GM21737 (cell line): ENCODE measurements at regions not wholly inside any gene's neighbourhood (a gene's known extent, or its start where the extent isn't known, plus 50 kb on each side); places are given as distances from the start of the nearest gene placed in this dataset.

ENCODE experiments used
- ATAC-seq: cut with Tn5 transposase; IDR thresholded peaks from one replicate; pipeline ENCODE4 v1.9.1; 2021; ENCODE audit warnings: mild to moderate bottlenecking, moderate library complexity; ENCODE audit not compliant: unreplicated experiment

DNA sequence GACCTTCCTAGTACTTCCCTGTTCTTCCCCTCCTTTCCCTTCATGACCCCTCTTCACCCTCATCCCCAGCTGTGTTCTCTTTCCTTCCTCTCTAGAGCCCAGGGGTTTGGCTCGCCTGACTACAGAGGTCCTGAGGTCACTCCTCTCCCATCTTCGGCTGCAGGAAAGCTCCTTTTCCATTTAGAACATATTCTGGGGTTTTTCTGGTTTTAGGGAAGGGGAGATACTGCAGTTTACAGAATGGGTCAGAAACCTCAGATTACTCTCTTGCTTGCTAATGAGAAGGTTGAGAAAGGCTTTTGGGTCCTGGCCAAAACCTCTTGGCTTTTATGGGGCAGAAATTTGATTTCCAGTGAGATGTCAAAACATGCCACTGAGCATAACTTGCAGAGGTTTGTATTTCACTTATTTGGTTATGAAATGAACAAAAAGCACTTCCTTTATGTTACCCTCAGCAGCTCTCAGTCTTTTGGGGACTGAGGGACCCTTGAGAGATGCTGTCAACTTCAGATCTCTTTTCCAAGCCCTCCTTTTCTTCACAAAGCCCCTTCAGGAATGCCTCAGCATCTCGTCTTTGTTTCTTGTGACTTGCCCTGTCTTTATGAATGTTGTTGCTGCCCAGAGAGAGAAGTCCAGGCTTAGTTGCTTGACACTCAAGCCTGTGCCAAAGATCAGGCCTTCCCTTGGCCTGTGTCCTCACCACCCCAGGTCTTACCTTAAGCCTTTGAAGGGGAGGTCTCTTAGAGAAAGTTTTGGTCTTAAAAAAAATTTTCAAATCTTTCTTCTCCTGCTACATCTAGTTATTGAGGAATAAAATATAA is 121.7 kb upstream of the TPM1 start:
- ATAC-seq = no peak

GRCh38 chr15:62922514-62922913 is 120.0 kb upstream of the TPM1 start:
- no peak for ATAC-seq

DNA sequence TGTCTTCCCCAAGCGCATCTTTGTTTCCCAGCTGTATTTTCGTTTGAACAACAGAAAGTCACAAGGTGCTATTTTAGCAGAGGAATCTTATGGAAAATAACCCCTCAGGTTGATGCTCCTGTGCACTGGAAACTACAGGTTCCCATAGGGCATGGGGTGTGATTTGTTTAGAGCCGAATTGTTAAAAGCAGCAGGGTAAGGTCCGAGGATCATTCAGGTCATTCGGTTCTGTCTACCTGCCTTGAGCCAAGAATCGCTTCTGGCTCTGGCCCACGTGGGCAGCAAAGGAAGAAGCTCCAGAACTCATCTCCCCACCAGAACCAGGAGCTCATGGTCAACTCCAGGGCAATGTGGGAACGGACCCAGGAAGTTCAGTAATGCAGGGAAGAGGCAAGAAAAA is 116.7 kb upstream of the TPM1 start:
- no peak for ATAC-seq

DNA sequence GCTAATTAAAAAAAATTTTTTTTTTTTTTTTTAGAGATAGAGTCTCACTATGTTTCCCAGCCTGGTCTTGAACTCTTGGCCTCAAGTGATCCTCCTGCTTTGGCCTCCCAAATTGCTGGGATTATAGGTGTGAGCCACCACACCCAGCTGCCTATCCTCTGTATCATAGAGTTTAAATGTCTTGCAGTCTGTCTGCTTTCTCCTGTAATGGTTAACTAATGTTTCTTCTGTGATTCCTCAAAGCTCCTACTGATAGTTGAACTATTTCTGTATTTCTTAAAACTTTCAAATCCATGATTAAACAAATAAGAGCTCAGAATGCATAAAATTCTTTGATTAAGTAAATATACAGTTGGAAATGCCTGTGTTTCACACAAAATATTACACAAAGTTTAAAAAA is 115.4 kb upstream of the TPM1 start:
- ATAC-seq = no peak

DNA sequence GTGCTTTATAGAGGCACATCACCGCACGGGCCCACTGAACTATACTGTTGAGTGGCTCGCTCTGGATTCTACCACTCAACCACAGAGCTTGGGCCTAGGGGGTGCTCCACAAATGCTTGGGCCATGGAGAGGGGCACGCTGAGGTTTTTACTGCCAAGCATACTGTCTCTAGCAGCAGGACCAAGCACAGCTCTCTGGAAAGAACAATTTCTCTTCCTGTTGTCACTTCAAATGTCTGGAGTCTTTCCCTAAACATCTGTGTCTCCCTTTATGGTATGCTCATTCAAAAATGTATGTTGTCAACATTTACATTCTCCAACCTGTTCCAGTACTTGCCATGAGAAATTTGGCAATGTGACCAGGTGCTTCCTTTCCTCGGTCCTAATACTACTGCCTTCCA is 114.7 kb upstream of the TPM1 start:
- no peak for ATAC-seq

DNA sequence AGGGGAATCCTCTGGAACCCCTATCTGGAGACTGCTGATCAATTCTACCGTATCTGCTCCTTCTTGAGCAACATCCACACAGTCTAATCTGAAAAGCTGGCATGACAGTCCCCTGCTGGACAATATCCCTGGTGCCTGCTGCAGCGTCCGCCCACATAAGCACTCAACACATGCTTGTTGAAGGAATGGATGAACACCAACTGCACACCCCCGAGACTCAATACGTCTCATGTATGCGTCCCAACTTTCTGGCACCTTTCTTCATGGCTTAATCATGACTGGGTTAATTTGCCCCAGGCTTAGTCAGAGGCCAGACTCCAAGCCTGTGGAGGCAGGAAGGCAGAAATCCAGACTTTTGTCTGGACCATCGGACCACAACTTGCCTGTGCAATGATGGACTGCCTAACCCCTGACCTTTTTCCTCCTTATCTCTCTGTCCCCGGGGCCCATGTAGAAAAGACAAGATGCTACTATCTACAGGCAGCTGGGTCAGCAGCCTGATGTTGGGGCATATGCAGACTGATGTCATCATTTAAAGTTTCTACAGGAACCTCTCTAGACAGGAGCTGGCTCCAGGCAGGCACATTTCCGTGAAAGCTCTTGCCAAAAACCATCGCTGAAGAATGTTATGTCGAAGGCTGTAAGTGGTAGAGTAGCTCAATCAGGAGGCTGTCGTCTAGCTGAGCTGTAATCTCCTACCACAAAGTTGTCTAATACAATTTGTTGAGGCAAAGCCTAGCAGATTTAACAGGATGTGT is 114.1 kb upstream of the TPM1 start:
- no peak for ATAC-seq

GRCh38 chr15:62929000-62929357 is 113.6 kb upstream of the TPM1 start:
- no peak for ATAC-seq

GRCh38 chr15:62931650-62932049 is 110.9 kb upstream of the TPM1 start:
- ATAC-seq = no peak

- ATAC-seq = no peak
Observed at GRCh38 chr15:62932436-62932835, 110.1 kb upstream of the TPM1 start.

- no peak for ATAC-seq
Observed at GRCh38 chr15:62933386-62933785, 109.2 kb upstream of the TPM1 start.

GRCh38 chr15:62934236-62934971 is 108.1 kb upstream of the TPM1 start:
- ATAC-seq = no peak

DNA sequence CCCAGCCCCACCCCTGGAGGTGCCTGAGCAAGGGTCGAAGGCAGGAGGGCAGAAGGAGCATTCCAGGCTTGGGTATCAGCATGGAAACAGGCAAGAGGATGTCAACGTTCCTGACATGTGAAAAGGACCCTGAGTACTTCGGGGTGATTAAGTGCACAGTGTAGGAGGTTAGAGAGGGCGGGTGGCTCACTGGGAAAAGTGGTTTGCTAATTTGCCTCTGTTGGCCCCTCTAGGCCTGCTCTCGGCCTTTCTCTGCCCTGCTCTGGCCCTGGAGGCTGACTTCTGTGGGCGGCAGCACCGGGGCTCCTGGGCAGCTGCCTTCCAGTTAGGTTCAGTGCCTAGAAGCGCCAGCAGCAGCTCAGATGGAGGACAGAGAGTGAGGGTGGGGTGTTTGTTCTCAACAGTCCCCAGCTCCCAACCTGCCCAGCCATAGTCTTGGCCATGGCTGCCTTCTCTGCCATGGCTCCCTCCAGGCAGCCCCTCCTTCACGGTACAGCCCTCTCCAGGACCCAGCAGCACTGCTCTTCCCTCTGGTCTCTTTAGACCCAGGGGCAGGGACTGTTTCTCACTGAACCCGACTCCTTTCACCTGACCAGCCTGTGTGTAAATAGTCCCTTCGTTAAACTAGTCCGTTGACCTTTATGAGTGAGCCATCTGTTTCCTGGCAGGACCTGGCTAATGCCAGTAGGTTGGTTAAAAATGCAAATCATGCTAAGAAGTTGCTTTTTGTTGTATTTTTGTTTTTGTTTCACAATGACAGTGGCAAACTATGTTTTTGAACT is 107.1 kb upstream of the TPM1 start:
- no peak for ATAC-seq

GRCh38 chr15:62938825-62939224 is 103.7 kb upstream of the TPM1 start:
- ATAC-seq = no peak

DNA sequence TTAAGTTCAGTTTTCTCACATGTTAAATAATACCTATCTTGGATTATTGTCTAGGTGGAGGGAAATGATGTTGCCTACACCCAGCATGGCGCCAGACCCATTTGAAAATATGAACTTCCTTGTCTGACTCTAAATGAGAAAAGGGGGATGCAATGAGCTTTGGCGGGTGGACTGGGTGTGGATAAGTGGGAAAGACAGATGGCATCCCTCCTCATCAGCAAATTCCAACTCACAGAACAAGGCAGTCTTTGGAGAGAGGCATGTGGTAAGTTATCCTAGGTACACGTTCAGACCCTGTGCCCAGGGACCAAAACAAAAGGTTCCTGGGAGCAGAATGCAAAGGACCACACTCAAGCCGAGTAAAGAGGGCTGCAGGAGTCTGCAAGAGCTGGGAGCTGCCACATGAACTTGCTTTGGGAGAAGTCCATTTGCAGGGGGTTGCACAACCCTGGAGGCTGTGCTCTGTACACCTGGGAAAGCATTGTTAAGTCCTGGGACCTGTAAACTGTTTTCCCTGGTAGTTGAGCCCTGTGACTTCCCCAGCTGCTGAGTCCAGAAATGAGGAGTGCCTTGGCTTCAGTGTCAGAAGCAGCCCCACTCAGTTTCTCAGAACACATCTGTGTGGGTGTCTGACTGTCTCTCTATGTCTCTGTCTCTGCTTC is 102.3 kb upstream of the TPM1 start:
- no peak for ATAC-seq

DNA sequence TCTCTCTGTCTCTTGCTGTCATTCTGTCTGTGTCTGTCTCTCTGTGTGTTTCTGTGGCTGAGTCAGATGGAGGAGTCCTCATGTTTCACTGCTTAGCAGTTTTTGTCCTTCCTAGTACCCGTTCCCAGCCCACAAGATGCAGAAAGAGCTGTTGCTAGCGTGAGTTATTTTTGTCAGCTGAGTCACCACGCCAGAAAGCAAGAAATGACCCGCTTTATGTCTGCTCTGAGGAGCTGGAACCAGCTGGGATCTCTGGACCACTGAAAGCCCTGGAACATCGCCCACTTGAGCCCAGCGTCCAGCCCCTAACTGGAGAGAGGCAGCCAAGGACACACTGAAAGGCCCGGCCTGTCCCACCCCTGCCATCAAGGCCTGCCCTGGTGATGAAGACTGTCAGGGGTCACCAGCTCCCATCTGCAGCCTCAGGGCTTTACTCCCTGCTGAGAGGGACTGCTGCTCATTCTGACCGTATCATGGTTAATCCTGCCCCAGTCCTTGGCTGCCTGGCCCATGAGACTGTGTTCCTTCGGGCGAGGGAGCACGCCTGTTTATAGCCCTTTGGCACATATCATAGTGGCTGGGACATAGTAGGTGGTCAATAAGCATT is 101.7 kb upstream of the TPM1 start:
- no peak for ATAC-seq

DNA sequence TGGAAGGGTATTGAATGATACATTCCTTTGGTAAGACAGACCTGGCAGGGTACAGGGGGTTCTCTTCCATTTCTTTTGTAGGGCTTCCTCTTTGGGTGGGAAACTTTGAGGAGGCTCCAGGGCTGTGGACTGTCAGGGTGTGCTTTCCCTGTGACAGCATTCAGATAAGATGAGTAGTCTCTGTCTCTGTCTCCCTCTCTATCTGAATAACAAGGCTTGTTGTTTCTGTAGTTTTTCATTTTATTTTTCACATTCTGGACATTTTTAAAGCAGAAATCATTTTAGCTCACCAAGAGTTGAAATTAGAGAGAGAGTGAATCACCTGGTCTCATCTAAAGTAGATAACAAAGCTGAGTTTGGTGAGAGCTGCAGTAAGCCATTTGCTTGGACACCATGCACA is 100.8 kb upstream of the TPM1 start:
- ATAC-seq = no peak

DNA sequence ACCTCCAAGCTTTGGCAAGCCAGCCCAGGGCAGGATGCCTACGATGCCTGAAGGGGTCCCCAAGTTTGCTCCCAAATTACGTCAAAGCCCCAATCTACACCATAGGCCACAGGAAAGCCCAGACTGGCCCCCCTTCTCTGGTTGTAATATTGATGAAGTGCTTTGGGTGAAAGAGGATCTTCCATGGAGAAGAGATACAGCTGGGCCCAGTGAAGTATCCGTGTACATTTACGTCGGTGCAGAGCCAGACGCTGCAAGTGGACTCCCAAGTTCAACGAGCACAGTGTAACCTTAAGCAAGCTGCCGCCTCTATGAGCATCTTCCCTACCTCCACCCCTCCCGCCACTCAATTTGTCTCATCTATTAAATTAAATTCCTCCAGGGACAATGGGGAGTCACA is 100.1 kb upstream of the TPM1 start:
- no peak for ATAC-seq

- ATAC-seq = no peak
Observed at GRCh38 chr15:62945063-62945462, 97.5 kb upstream of the TPM1 start.

DNA sequence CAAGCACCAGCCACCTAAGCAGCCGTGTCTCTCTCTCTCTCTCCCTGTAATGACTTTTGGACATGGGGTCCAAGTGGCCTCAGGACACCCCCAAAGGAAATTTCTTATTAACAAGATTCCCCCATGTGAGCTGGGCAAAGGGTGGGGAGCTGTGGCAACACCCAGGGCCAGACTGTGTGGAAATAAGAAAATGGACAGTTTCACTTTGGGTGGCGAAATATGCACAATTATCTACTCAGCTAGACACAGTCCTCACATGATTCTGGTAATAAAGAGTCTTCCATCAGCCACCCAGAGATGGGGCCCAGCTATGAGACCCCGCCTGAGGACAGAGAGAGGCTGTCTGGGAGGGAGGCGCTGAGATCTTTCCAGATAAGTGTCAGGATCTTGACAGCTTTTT is 96.8 kb upstream of the TPM1 start:
- no peak for ATAC-seq

DNA sequence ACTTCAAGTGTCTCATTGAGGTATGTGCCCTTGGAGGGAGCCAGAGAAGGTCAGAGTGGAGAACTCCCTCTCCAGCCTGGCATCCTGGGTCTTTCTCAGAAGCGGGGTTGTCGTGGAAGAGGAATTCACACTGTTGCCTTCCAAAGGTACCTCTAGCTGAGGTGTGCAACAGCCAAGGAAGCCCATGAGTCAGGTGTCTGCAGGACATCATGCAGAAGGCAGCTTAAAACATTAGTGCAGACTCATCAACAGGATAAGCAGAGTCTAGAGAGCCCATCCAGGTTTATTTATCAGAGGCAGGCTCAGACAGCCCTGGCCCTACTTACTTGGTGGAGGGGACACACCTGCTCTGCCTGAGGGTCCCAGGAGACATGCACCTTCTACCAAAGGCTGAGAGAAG is 95.6 kb upstream of the TPM1 start:
- no peak for ATAC-seq
